GM12872 (cell line): ENCODE measurements at regions not wholly inside any gene's neighbourhood (a gene's known extent, or its start where the extent isn't known, plus 50 kb on each side); places are given as distances from the start of the nearest gene placed in this dataset.

Experiments used
- TF ChIP-seq, protein P1 (sequence below): IDR thresholded peaks from 3 replicates; pipeline ENCODE4 v1.5.1; 2011; ENCODE audit warnings: low read depth, mild to moderate bottlenecking, low read length, moderate library complexity; ENCODE audit not compliant: insufficient read depth

DNA sequence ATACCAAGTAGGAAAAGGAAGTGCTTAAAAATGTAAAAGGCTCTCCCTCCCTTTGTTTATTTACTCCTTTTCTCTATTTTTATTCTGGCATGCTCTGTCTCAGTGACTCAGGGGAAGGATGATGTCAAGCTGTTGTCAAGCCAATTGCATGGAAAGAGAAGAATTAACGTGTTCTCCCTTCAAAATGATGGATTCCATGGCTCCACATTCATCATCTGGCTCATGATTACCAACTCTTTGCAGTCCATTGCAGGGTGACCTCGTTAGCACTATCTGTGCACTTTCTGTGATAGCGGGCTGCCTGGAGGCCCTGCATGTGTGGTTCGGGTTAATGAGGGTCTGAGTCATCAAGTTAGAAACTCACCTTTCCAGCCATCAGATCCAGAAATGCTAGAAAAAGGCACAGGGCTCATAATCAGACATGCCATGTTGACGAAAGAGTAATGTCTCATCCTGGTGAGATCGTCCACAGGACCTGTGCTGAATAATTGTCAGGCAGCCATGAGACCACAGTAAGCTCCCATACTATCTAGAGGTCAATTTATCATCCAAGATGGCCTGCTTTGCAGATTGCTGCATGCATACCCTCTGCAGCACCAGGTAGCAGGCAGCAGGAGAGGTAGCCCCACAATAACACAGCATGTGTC lies 79.2 kb upstream of the BTG1 start:
- TF ChIP-seq, protein P1, sequence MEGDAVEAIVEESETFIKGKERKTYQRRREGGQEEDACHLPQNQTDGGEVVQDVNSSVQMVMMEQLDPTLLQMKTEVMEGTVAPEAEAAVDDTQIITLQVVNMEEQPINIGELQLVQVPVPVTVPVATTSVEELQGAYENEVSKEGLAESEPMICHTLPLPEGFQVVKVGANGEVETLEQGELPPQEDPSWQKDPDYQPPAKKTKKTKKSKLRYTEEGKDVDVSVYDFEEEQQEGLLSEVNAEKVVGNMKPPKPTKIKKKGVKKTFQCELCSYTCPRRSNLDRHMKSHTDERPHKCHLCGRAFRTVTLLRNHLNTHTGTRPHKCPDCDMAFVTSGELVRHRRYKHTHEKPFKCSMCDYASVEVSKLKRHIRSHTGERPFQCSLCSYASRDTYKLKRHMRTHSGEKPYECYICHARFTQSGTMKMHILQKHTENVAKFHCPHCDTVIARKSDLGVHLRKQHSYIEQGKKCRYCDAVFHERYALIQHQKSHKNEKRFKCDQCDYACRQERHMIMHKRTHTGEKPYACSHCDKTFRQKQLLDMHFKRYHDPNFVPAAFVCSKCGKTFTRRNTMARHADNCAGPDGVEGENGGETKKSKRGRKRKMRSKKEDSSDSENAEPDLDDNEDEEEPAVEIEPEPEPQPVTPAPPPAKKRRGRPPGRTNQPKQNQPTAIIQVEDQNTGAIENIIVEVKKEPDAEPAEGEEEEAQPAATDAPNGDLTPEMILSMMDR, result no peak

DNA sequence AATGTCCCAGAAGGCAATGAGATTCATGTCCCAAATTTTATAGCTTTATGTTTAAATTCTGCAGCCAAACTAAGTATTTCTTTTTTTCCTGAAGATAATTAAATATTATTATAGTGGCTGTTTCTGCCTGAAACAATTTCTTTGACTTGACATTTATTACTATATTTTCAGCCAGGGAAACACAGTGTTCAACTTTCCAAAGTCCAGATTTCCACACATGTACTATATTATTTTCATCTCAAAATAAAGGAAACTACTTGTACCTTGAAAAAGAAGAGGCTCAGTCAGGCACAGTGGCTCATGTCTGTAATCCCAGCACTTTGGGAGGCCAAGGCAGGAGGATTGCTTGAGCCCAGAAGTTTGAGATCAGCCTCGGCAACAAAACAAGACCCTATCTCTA lies 77.8 kb upstream of the BTG1 start:
- TF ChIP-seq, protein P1, result no peak

- TF ChIP-seq, protein P1, result no peak
Measured at GRCh38 chr12:92221656-92222315, 76.1 kb upstream of the BTG1 start.

DNA sequence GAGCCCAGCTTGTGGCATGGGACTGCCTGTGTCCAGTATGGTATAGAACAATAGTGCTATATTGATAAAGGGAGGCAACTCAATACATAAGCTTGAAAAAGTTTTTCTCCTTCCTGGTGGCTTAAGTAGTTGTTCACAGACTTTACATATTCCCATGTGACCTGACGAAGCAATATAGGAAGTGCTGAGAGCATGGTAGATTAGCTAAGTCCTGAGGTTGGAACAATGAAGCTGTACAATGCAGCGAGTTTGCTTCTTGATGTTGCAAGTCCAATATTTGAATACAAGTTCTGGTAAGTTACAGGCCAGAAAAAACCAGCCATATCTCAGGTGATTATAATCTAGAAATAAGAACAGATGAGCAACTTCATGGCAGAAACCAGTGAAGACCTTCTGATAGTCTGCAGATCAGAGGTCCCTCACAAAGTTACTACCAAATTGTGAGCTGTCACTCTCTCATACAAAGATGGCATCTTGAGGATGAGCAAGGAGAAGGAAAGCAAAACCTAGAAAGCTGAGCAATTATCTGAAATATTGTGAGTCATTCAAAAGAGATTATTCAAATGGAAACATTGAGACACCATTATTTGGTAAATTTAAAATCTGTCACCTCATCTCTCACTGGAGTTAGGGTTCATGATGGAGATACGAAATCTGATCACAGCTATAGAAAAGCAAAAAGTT lies 72.9 kb upstream of the BTG1 start:
- TF ChIP-seq, protein P1, result no peak

- TF ChIP-seq, protein P1, result no peak
Measured at GRCh38 chr12:92216092-92216491, 70.4 kb upstream of the BTG1 start.

DNA sequence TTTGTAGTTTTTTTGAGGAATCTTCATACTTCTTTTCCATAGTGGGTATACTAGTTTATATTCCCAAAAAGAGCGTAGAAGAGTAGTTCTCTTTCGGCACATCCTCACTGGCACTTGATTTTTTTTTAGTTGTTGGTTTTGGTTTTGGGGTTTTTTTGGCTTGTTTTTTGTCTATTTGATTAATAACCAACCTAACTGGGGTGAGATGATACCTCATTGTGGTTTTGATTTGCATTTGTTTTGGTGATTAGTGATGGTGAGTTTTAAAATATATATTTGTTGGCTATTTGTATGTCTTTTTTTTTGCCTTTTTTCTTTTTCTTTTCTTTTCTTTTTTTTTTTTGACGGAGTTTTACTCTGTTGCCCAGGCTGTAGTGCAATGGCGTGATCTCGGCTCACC lies 69.7 kb upstream of the BTG1 start:
- TF ChIP-seq, protein P1, result no peak

DNA sequence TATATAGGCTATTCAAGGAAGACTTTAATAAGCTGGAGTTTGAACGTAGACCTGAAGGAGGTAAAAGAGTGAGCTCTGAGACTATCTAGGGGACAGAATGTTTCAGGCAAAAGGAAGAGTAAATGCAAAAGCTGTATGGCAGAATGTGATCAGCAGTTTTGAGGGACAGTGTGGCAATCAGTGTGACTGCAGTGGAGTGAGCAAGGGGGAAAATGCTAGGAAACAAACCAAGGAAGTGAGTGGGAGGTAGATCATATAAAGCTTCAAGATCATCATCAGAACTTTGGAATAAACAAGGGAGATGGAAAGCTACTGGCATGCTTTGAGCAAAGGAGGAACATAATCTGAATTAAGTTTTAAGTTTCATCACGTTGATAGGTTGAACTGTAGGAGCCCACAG lies 67.5 kb upstream of the BTG1 start:
- TF ChIP-seq, protein P1, result no peak
